ENCODE measurements at regions not wholly inside any gene's neighbourhood (a gene's known extent, or its start where the extent isn't known, plus 50 kb on each side); places are given as distances from the start of the nearest gene placed in this dataset.

- no peaks in the 10 kb centered on the region for H3K36me3 ChIP-seq
- no peak for TF ChIP-seq POLR2A (IDR thresholded peaks at IDR 0.05)
- no peak for TF ChIP-seq CTCF (IDR thresholded peaks at IDR 0.05)
- no peak for TF ChIP-seq POLR2AphosphoS5 (IDR thresholded peaks at IDR 0.05)
- no peak overlapping the region for H3K4me3 ChIP-seq
- intact Hi-C loops (cut with DNase I), result no loop called here
- no peaks in the 10 kb centered on the region for H3K27me3 ChIP-seq (replicated peaks; ENCODE audit: insufficient read depth)
- WGBS, result 90% methylated on average over 5 of the region's 5 CpGs
- H3K27ac ChIP-seq, result no peak overlapping the region
- H3K9me3 ChIP-seq, result no peaks in the 10 kb centered on the region
- no peaks in the 10 kb centered on the region for H3K4me1 ChIP-seq (replicated peaks)
- no peak for DNase-seq (ENCODE audit: low spot score)
Observed at GRCh38 chr2:2836343-2837070, 505.4 kb upstream of the MYT1L start.

GRCh38 chr2:2834516-2835254 lies 503.6 kb upstream of the MYT1L start:
- intact Hi-C loops (cut with DNase I), result no loop called here
- Histone ChIP-seq H3K27ac (no peak overlapping the region), H3K4me1 (replicated peaks) (no peaks in the 10 kb centered on the region), H3K27me3 (replicated peaks; ENCODE audit: insufficient read depth) (no peaks in the 10 kb centered on the region), H3K4me3 (no peak overlapping the region), H3K36me3 (no peaks in the 10 kb centered on the region), H3K9me3 (no peaks in the 10 kb centered on the region)
- 87% methylated on average over 10 of the region's 10 CpGs for WGBS
- TF ChIP-seq POLR2AphosphoS5 (IDR thresholded peaks at IDR 0.05) (no peak), CTCF (IDR thresholded peaks at IDR 0.05) (no peak), POLR2A (IDR thresholded peaks at IDR 0.05) (no peak)
- DNase-seq (ENCODE audit: low spot score), result no peak

GRCh38 chr2:2834105-2834504 lies 503.0 kb upstream of the MYT1L start:
- Histone ChIP-seq H3K9me3 (no peaks in the 10 kb centered on the region), H3K36me3 (no peaks in the 10 kb centered on the region), H3K27me3 (replicated peaks; ENCODE audit: insufficient read depth) (no peaks in the 10 kb centered on the region), H3K4me3 (no peak overlapping the region), H3K27ac (no peak overlapping the region), H3K4me1 (replicated peaks) (no peaks in the 10 kb centered on the region)
- intact Hi-C loops (cut with DNase I), result no loop called here
- TF ChIP-seq POLR2AphosphoS5 (IDR thresholded peaks at IDR 0.05) (no peak), CTCF (IDR thresholded peaks at IDR 0.05) (no peak), POLR2A (IDR thresholded peaks at IDR 0.05) (no peak)
- WGBS, result 92% methylated on average over 11 of the region's 11 CpGs
- no peak for DNase-seq (ENCODE audit: low spot score)

- no peak overlapping the region for H3K4me3 ChIP-seq
- no peak overlapping the region for H3K27ac ChIP-seq
- no peaks in the 10 kb centered on the region for H3K9me3 ChIP-seq
- 95% methylated on average over 9 of the region's 9 CpGs for WGBS
- no peaks in the 10 kb centered on the region for H3K27me3 ChIP-seq (replicated peaks; ENCODE audit: insufficient read depth)
- no peaks in the 10 kb centered on the region for H3K4me1 ChIP-seq (replicated peaks)
- intact Hi-C loops (cut with DNase I), result no loop called here
- H3K36me3 ChIP-seq, result no peaks in the 10 kb centered on the region
- TF ChIP-seq CTCF (IDR thresholded peaks at IDR 0.05), result no peak
- TF ChIP-seq POLR2A (IDR thresholded peaks at IDR 0.05), result no peak
- TF ChIP-seq POLR2AphosphoS5 (IDR thresholded peaks at IDR 0.05), result no peak
- DNase-seq (ENCODE audit: low spot score), result no peak
Observed at GRCh38 chr2:2832657-2833056, 501.6 kb upstream of the MYT1L start.

- TF ChIP-seq POLR2AphosphoS5 (IDR thresholded peaks at IDR 0.05) (no peak), CTCF (IDR thresholded peaks at IDR 0.05) (no peak), POLR2A (IDR thresholded peaks at IDR 0.05) (no peak)
- H3K4me1 ChIP-seq (replicated peaks), result no peaks in the 10 kb centered on the region
- H3K27ac ChIP-seq, result no peak overlapping the region
- H3K4me3 ChIP-seq, result no peak overlapping the region
- DNase-seq (ENCODE audit: low spot score), result no peak
- intact Hi-C loops (cut with DNase I), result no loop called here
- no peaks in the 10 kb centered on the region for H3K36me3 ChIP-seq
- 61% methylated on average over 10 of the region's 11 CpGs for WGBS
- H3K9me3 ChIP-seq, result no peaks in the 10 kb centered on the region
- no peaks in the 10 kb centered on the region for H3K27me3 ChIP-seq (replicated peaks; ENCODE audit: insufficient read depth)
Observed at GRCh38 chr2:2831633-2832032, 500.6 kb upstream of the MYT1L start.
